Activated T-helper 17 cell treated with anti-CD3 and anti-CD28 coated beads, Interleukin-2, amount 50 U/mL, for 72 hours (primary cell): ENCODE measurements at regions not wholly inside any gene's neighbourhood (a gene's known extent, or its start where the extent isn't known, plus 50 kb on each side); places are given as distances from the start of the nearest gene placed in this dataset.

Experiments
- ATAC-seq: fragments of 150-1000 bp; cut with Tn5 transposase; replicated peaks from 2 replicates; pipeline ENCODE4 v1.10.0; 2021; ENCODE audit warnings: mild to moderate bottlenecking, moderate library complexity
- H3K27ac Mint-ChIP-seq: one replicate; pipeline ENCODE4 v1.8.0; 2022; ENCODE audit warnings: mixed read lengths
- H3K27me3 Mint-ChIP-seq: one replicate; pipeline ENCODE4 v1.8.0; 2022; ENCODE audit warnings: mixed read lengths
- H3K36me3 Mint-ChIP-seq: one replicate; pipeline ENCODE4 v1.8.0; 2022; ENCODE audit warnings: low read depth, mild to moderate bottlenecking, mixed read lengths
- H3K4me1 Mint-ChIP-seq: one replicate; pipeline ENCODE4 v1.8.0; 2022; ENCODE audit warnings: mixed read lengths
- H3K4me3 Mint-ChIP-seq: one replicate; pipeline ENCODE4 v1.8.0; 2022; ENCODE audit warnings: mild to moderate bottlenecking, mixed read lengths
- H3K9me3 Mint-ChIP-seq: one replicate; pipeline ENCODE4 v1.8.0; 2022; ENCODE audit warnings: mixed read lengths

GRCh38 chr6:139590206-139590605, 215.8 kb upstream of the CITED2 start:
- Mint-ChIP-seq H3K36me3 (no peaks in the 10 kb centered on the region), H3K27me3 (no peaks in the 10 kb centered on the region), H3K4me3 (no peak overlapping the region), H3K4me1 (peaks cover under 1% of the 10 kb centered on the region), H3K27ac (no peak overlapping the region), H3K9me3 (no peaks in the 10 kb centered on the region)
- ATAC-seq: no peak

- H3K9me3 Mint-ChIP-seq: no peaks in the 10 kb centered on the region
Measured at GRCh38 chr6:139588734-139589593, 214.5 kb upstream of the CITED2 start.

GRCh38 chr6:139588076-139588639, 213.7 kb upstream of the CITED2 start:
- H3K4me1 Mint-ChIP-seq: peaks cover 4% of the 10 kb centered on the region
- no peaks in the 10 kb centered on the region for H3K27me3 Mint-ChIP-seq
- ATAC-seq: no peak
- no peak overlapping the region for H3K27ac Mint-ChIP-seq
- H3K4me3 Mint-ChIP-seq: no peak overlapping the region
- H3K9me3 Mint-ChIP-seq: no peaks in the 10 kb centered on the region
- no peaks in the 10 kb centered on the region for H3K36me3 Mint-ChIP-seq

More at GRCh38 chr6:139588734-139589593, 214.5 kb upstream of the CITED2 start:
- H3K36me3 Mint-ChIP-seq: no peaks in the 10 kb centered on the region
- H3K27me3 Mint-ChIP-seq: no peaks in the 10 kb centered on the region
- no peak overlapping the region for H3K27ac Mint-ChIP-seq
- H3K4me3 Mint-ChIP-seq: no peak overlapping the region
- ATAC-seq: no peak
- no peaks in the 10 kb centered on the region for H3K4me1 Mint-ChIP-seq

GRCh38 chr6:139587469-139587868, 213.0 kb upstream of the CITED2 start:
- H3K4me3 Mint-ChIP-seq: no peak overlapping the region
- no peaks in the 10 kb centered on the region for H3K36me3 Mint-ChIP-seq
- ATAC-seq: peak; percentile 60
- no peak overlapping the region for H3K27ac Mint-ChIP-seq
- H3K9me3 Mint-ChIP-seq: no peaks in the 10 kb centered on the region
- H3K4me1 Mint-ChIP-seq: peaks cover 6% of the 10 kb centered on the region
- no peaks in the 10 kb centered on the region for H3K27me3 Mint-ChIP-seq

- Mint-ChIP-seq H3K9me3 (no peaks in the 10 kb centered on the region), H3K4me3 (no peak overlapping the region), H3K27me3 (no peaks in the 10 kb centered on the region), H3K27ac (no peak overlapping the region), H3K4me1 (peaks cover 9% of the 10 kb centered on the region), H3K36me3 (no peaks in the 10 kb centered on the region)
- no peak for ATAC-seq
Measured at GRCh38 chr6:139586273-139586672, 211.8 kb upstream of the CITED2 start.

- H3K9me3 Mint-ChIP-seq: no peaks in the 10 kb centered on the region
- H3K27ac Mint-ChIP-seq: no peak overlapping the region
- no peaks in the 10 kb centered on the region for H3K36me3 Mint-ChIP-seq
- peaks cover 20% of the 10 kb centered on the region for H3K4me1 Mint-ChIP-seq
- H3K27me3 Mint-ChIP-seq: no peaks in the 10 kb centered on the region
- H3K4me3 Mint-ChIP-seq: no peak overlapping the region
- ATAC-seq: no peak
Measured at GRCh38 chr6:139584599-139584998, 210.2 kb upstream of the CITED2 start.

GRCh38 chr6:139583420-139583819, 209.0 kb upstream of the CITED2 start:
- no peak for ATAC-seq

GRCh38 chr6:139582956-139583355, 208.5 kb upstream of the CITED2 start:
- Mint-ChIP-seq H3K4me1 (peaks cover 20% of the 10 kb centered on the region), H3K27ac (no peak overlapping the region), H3K27me3 (no peaks in the 10 kb centered on the region), H3K36me3 (no peaks in the 10 kb centered on the region), H3K9me3 (no peaks in the 10 kb centered on the region), H3K4me3 (no peak overlapping the region)
- ATAC-seq: no peak

More at GRCh38 chr6:139583420-139583819, 209.0 kb upstream of the CITED2 start:
- peaks cover 20% of the 10 kb centered on the region for H3K4me1 Mint-ChIP-seq
- H3K36me3 Mint-ChIP-seq: no peaks in the 10 kb centered on the region
- H3K4me3 Mint-ChIP-seq: no peak overlapping the region
- H3K27ac Mint-ChIP-seq: no peak overlapping the region
- H3K27me3 Mint-ChIP-seq: no peaks in the 10 kb centered on the region
- no peaks in the 10 kb centered on the region for H3K9me3 Mint-ChIP-seq

- Mint-ChIP-seq H3K4me1 (peaks cover 20% of the 10 kb centered on the region), H3K9me3 (no peaks in the 10 kb centered on the region), H3K36me3 (no peaks in the 10 kb centered on the region), H3K27ac (peak overlapping the region; percentile 72), H3K27me3 (no peaks in the 10 kb centered on the region), H3K4me3 (peak overlapping the region; percentile 66)
- peak; percentile 25 for ATAC-seq
Measured at GRCh38 chr6:139581485-139581865, 207.0 kb upstream of the CITED2 start.

- Mint-ChIP-seq H3K27me3 (no peaks in the 10 kb centered on the region), H3K4me1 (peaks cover 20% of the 10 kb centered on the region), H3K36me3 (no peaks in the 10 kb centered on the region), H3K27ac (peak overlapping the region; percentile 72), H3K4me3 (peak overlapping the region; percentile 66), H3K9me3 (no peaks in the 10 kb centered on the region)
- peak; percentile 92 for ATAC-seq
Measured at GRCh38 chr6:139580592-139581484, 206.4 kb upstream of the CITED2 start.

GRCh38 chr6:139577763-139578604, 203.5 kb upstream of the CITED2 start:
- no peaks in the 10 kb centered on the region for H3K9me3 Mint-ChIP-seq
- no peaks in the 10 kb centered on the region for H3K27me3 Mint-ChIP-seq
- ATAC-seq: no peak
- no peak overlapping the region for H3K4me3 Mint-ChIP-seq
- no peak overlapping the region for H3K27ac Mint-ChIP-seq
- no peaks in the 10 kb centered on the region for H3K36me3 Mint-ChIP-seq
- peaks cover 15% of the 10 kb centered on the region for H3K4me1 Mint-ChIP-seq

GRCh38 chr6:139577124-139577762, 202.8 kb upstream of the CITED2 start:
- H3K27ac Mint-ChIP-seq: no peak overlapping the region
- no peak for ATAC-seq
- no peaks in the 10 kb centered on the region for H3K9me3 Mint-ChIP-seq
- H3K4me1 Mint-ChIP-seq: peaks cover 15% of the 10 kb centered on the region
- H3K27me3 Mint-ChIP-seq: no peaks in the 10 kb centered on the region
- no peak overlapping the region for H3K4me3 Mint-ChIP-seq
- no peaks in the 10 kb centered on the region for H3K36me3 Mint-ChIP-seq

GRCh38 chr6:139572001-139572400, 197.6 kb upstream of the CITED2 start:
- Mint-ChIP-seq H3K9me3 (no peaks in the 10 kb centered on the region), H3K36me3 (no peaks in the 10 kb centered on the region), H3K27me3 (no peaks in the 10 kb centered on the region), H3K4me3 (no peak overlapping the region), H3K27ac (no peak overlapping the region), H3K4me1 (peaks cover 8% of the 10 kb centered on the region)
- ATAC-seq: no peak
